WI38 (cell line): ENCODE measurements at regions not wholly inside any gene's neighbourhood (a gene's known extent, or its start where the extent isn't known, plus 50 kb on each side); places are given as distances from the start of the nearest gene placed in this dataset.

ENCODE experiments used
- H3K4me3 ChIP-seq: 2 replicates; pipeline ENCODE4 v1.5.1; 2011; ENCODE audit warnings: low read depth, mild to moderate bottlenecking, control low read depth, low read length
- TF ChIP-seq, protein P1 (sequence below): IDR thresholded peaks from 2 replicates; pipeline ENCODE4 v1.5.1; 2012; ENCODE audit warnings: low read depth, mild to moderate bottlenecking, control low read depth, low read length

DNA sequence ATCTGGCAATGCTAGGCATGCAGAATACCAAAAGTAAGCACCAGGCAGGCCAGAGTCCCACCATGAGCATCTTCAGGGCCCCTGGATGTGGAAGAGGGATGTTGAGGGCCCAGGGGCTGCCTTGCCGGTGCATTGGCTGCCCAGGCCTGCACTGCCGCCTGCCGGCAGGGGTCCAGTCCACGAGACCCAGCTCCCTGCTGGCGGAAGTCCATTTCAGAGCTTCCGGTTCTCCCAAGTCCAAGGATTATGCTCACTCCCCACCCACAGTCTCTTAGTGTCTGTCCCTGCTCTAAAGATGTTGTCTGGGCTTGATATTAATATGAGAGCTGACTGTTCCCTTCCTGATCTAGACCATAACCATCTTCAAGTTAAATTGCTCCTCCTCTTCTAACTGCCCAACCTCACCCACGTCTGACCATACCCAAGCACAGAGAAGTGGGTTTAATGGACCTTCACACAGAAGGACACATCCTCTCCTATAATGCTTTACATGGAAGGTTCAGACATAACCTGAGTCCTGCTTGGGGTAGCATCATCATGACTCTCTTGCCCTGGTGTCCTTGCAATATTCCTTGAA lies 117.4 kb downstream of the DAD1 start:
- TF ChIP-seq, protein P1, sequence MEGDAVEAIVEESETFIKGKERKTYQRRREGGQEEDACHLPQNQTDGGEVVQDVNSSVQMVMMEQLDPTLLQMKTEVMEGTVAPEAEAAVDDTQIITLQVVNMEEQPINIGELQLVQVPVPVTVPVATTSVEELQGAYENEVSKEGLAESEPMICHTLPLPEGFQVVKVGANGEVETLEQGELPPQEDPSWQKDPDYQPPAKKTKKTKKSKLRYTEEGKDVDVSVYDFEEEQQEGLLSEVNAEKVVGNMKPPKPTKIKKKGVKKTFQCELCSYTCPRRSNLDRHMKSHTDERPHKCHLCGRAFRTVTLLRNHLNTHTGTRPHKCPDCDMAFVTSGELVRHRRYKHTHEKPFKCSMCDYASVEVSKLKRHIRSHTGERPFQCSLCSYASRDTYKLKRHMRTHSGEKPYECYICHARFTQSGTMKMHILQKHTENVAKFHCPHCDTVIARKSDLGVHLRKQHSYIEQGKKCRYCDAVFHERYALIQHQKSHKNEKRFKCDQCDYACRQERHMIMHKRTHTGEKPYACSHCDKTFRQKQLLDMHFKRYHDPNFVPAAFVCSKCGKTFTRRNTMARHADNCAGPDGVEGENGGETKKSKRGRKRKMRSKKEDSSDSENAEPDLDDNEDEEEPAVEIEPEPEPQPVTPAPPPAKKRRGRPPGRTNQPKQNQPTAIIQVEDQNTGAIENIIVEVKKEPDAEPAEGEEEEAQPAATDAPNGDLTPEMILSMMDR = no peak; the same call in 1 of the 2 replicates

DNA sequence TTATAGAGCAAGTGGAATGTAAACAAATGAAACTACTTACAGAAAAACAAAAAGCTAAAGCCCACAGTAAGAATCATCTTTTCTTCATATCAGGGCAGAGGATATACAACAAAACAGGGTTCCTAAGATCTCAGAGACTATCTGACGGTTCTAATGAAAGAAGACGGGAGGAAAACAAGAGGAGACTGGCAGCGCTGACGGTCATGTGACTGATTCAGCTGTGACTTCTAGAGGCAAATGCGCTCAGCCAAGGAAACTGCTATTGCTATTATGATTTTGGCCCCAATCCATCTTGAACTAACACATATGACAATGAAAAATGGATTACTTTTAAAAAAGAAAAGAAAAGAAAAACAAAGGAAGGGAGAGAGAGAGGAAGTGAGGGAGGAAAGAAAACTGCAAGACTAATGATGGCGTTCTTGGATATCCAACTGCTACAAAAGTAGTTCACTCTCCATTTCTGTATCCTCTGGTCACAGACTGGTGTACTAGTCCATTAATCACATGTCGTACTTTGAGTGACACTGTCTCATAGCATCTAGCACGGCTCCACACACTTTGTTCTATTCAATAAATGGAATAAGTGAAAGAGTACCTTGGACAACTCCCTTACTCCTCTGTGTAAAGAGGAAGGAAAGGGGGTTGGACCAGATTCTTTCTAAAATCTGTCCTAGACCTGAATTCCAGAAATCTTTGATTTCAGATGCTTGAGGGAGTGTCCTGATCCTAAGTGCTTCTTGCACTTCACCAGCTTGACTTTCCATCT lies 119.3 kb downstream of the DAD1 start:
- TF ChIP-seq, protein P1 = no peak
- H3K4me3 ChIP-seq = no peak overlapping the region

More for the DNA sequence above, 117.4 kb downstream of the DAD1 start:
- no peak overlapping the region for H3K4me3 ChIP-seq

DNA sequence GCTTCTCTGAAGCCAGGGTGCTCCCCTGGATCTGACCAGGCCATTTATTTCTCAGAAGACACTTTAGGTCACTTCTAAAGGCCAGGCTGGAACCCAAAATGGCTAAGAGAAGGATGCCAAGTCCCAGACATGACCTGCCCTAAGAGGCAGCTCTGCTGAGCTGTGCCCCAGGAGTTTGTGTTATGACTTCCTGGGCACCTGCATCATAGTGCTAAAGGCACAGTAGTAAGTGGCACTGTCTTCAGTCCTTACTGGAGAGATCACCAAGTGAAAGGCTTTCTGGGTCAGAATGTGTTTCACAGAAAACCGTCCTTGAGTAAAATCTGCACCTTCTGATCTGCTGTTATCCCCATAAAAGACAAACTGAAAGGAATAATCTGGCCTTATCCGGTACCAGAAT lies 120.2 kb downstream of the DAD1 start:
- H3K4me3 ChIP-seq = no peak overlapping the region
- TF ChIP-seq, protein P1 = no peak

DNA sequence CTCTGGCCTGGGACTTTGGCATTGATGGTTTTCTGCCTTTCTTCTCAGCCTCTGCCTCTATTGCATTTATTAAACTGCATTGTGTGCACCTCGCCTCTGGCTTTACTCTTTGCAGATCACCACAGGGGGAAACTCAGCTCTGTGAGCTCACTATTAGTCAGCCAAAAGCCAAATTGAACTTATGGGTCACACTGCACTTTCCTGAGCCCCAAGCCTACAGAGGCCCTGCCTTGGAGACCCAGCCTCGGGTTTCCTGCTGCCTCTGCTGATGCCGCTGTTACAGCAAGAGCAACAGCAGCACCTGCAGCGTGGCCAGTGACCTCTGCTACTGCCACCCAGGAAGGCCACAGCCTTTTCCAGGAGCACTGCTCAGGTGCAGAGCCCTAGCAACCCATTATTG lies 122.5 kb downstream of the DAD1 start:
- no peak overlapping the region for H3K4me3 ChIP-seq
- TF ChIP-seq, protein P1 = no peak

DNA sequence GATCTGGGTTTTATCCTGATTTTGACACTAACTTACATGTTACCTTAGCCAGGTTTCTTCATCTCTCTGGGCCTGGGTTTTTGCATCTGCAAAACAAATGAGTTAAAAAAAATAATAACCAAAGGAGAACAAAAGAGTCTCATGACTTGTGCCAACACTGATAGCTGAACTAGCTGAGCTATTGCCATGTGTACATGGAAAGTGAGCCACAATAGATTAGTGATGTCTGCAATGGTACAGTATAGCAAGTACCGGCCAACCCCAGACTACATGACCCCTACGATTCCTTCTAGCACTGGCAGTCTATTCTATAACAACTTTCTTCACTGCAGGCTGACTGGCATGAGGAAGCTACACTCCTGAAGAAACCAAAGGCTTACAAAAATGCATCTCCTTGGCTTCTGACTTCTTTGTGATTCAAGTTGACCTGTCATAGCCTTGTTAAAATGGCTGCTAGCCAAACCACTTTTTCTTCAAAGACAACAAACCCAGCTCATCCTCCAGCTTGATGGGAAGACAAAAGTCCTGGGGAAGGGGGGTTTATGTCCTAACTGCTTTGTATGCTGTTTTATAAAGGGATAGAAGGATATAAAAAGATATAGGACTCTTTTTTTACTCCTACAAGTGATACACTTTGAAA lies 123.7 kb downstream of the DAD1 start:
- TF ChIP-seq, protein P1 = no peak
- H3K4me3 ChIP-seq = no peak overlapping the region

DNA sequence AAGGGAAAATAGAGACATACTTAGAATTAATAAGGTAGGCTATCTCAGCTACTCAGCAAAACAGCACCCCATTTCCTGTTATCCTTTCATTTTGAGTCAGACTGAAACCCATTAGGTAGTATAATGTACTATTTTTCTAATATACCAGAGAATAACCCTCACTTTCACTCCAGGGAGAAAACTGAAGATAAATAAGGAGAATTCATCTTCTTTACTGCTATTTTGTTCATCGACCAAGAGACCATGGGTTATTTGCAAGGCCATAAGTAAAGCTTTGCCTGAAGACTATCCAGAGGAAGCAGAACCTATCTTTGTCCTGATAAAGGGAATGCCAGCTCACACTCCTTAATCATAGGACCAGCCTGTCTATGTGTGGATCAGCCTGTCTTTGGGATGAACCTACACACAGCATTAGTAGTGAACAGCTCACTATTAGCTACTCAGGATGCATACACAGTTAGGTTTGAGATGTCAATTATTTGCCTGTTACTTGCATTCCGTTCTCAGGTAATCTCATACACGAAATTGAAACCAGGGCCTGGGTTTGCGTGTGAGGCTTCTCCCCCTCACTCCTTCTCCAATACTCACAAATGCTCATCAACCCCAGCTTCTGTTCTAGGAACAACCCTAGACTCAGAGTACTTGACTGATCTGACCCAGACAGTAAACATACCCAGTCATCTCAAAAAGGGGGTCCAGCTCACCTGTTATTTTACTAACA lies 124.4 kb downstream of the DAD1 start:
- TF ChIP-seq, protein P1 = no peak
- H3K4me3 ChIP-seq = no peak overlapping the region
